Fibroblast of lung (primary cell): ENCODE measurements at regions not wholly inside any gene's neighbourhood (a gene's known extent, or its start where the extent isn't known, plus 50 kb on each side); places are given as distances from the start of the nearest gene placed in this dataset.

ENCODE experiments used
- CTCF ChIP-seq, 2 donors: IDR thresholded peaks in 1 of 2; conservative IDR thresholded peaks in 1 of 2; 1 replicate in 1 of 2; 2 replicates in 1 of 2; pipeline ENCODE4 v1.5.1; 2011 to 2012; ENCODE audit warnings: low read length in 2 of 2, control low read depth in 1 of 2, inconsistent platforms in 1 of 2, low read depth in 1 of 2, mild to moderate bottlenecking in 1 of 2
- EZH2 ChIP-seq: IDR thresholded peaks from 2 replicates; pipeline ENCODE4 v1.5.1; 2012; ENCODE audit warnings: low read length, control low read depth, mild to moderate bottlenecking; ENCODE audit errors: missing control alignments

GRCh38 chr4:83708500-83709175 lies 172.7 kb downstream of the GPAT3 start:
- TF ChIP-seq CTCF (conservative IDR thresholded peaks at IDR 0.05 in 1 of 2, IDR thresholded peaks at IDR 0.05 in 1 of 2; ENCODE audit: low read depth in 1 of 2, low read length in 2 of 2) (no peak), EZH2 (no peak)
